ENCODE measurements at regions not wholly inside any gene's neighbourhood (a gene's known extent, or its start where the extent isn't known, plus 50 kb on each side); places are given as distances from the start of the nearest gene placed in this dataset.

DNA sequence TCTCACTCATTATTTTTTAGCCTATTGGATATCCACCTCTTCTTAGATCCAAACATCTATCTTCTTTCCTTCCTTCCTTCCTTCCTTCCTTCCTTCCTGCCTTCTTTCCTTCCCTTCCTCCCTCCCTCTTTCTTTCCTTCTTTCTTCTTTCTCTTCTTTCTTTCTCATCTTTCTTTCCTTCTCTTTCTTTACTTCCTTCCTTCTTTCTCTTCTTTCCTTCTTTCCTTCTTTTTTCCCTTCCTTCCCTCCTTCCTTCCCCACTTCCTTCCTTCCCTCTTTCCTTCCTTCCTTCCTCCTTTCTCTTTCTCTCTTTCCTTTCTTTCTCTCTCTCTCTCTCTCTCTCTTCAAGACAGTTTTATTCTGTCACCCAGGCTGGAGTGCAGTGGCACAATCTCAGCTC lies 1239.8 kb downstream of the PCDH7 start:
- TF ChIP-seq, protein P1, sequence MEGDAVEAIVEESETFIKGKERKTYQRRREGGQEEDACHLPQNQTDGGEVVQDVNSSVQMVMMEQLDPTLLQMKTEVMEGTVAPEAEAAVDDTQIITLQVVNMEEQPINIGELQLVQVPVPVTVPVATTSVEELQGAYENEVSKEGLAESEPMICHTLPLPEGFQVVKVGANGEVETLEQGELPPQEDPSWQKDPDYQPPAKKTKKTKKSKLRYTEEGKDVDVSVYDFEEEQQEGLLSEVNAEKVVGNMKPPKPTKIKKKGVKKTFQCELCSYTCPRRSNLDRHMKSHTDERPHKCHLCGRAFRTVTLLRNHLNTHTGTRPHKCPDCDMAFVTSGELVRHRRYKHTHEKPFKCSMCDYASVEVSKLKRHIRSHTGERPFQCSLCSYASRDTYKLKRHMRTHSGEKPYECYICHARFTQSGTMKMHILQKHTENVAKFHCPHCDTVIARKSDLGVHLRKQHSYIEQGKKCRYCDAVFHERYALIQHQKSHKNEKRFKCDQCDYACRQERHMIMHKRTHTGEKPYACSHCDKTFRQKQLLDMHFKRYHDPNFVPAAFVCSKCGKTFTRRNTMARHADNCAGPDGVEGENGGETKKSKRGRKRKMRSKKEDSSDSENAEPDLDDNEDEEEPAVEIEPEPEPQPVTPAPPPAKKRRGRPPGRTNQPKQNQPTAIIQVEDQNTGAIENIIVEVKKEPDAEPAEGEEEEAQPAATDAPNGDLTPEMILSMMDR (IDR thresholded peaks at IDR 0.05) = no peak
- no peak for TF ChIP-seq SIN3A (IDR thresholded peaks at IDR 0.05; ENCODE audit: borderline replicate concordance, insufficient read depth, low read depth, low read length)
- no peak for TF ChIP-seq POLR2AphosphoS5 (IDR thresholded peaks at IDR 0.05; ENCODE audit: low read depth, low read length)
- no peak for TF ChIP-seq TCF7L2 (IDR thresholded peaks at IDR 0.05; ENCODE audit: low read depth, low read length)
- TF ChIP-seq, protein P2, sequence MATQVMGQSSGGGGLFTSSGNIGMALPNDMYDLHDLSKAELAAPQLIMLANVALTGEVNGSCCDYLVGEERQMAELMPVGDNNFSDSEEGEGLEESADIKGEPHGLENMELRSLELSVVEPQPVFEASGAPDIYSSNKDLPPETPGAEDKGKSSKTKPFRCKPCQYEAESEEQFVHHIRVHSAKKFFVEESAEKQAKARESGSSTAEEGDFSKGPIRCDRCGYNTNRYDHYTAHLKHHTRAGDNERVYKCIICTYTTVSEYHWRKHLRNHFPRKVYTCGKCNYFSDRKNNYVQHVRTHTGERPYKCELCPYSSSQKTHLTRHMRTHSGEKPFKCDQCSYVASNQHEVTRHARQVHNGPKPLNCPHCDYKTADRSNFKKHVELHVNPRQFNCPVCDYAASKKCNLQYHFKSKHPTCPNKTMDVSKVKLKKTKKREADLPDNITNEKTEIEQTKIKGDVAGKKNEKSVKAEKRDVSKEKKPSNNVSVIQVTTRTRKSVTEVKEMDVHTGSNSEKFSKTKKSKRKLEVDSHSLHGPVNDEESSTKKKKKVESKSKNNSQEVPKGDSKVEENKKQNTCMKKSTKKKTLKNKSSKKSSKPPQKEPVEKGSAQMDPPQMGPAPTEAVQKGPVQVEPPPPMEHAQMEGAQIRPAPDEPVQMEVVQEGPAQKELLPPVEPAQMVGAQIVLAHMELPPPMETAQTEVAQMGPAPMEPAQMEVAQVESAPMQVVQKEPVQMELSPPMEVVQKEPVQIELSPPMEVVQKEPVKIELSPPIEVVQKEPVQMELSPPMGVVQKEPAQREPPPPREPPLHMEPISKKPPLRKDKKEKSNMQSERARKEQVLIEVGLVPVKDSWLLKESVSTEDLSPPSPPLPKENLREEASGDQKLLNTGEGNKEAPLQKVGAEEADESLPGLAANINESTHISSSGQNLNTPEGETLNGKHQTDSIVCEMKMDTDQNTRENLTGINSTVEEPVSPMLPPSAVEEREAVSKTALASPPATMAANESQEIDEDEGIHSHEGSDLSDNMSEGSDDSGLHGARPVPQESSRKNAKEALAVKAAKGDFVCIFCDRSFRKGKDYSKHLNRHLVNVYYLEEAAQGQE (IDR thresholded peaks at IDR 0.05; ENCODE audit: insufficient read depth in 1 of 2, low read depth in 2 of 2, low read length in 1 of 2) = no peak

Data from Panc1 (cell line).